NCI-H748 treated with DMSO at 0.1 percent for 48 hours (cell line): ENCODE measurements at regions not wholly inside any gene's neighbourhood (a gene's known extent, or its start where the extent isn't known, plus 50 kb on each side); places are given as distances from the start of the nearest gene placed in this dataset.
A peak's percentile ranks its signal among the peaks of the same experiment; 100 is the strongest.

ENCODE experiments used
- DNase-seq: peaks from one replicate; lab custom pipeline; 2025; lab: John Stamatoyannopoulos, UW

DNA sequence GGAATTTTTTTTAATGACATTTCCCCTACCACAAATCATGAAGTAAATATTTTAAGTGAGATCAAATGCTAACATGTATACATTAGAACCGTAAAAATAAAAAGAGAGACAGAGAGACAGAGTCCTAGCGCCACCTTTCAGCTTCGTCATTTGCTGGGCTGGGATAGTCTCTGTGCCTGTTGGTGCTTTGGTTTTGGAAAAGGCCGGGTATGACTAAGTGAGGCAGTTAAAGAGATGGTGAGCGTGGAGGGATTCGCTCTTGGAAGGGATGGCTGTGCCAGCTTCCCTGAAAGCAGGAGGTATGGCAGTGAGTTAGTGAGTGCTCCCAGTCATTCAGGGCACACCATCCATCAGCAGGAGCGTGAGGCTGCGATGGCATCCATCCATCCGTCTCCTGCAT, 729.6 kb upstream of the WWC1 start:
- DNase-seq: no peak

- DNase-seq: no peak
These were observed 727.2 kb upstream of the WWC1 start for GRCh38 chr5:167564275-167564674.

DNA sequence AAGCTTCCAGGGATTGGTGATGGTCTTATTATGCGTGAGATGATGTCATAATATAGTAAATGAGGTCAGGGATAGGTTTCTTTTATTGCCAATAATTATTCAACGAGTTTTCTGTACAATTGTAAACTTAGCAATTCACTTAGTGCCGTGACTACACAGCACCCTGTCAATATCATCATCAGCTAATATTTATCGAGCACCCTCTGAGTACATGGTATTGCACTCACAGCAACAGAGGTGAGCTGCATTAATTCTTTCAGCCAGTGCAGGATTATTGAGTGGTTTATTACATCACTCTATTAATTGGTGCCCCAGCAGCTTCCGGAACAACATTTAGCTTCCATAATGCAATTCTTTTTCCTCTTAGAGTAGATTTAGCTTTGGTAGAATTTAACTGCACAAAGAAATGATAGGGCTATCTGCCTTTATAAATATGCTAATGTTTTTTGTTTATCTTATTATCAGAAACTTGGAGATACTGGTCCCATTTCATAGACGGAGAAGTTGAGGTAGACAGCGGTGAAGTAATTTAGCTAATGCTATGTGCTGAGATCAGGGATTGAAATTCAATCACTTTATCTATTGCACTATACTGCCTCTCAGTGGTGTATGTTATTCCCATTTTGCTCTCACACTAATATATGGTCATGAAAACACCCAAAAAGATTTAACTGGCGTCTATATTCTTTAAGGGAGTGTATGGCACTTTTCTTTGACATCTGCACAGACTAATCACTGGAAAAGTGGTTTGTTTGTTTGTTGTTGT, 726.1 kb upstream of the WWC1 start:
- DNase-seq: no peak

DNA sequence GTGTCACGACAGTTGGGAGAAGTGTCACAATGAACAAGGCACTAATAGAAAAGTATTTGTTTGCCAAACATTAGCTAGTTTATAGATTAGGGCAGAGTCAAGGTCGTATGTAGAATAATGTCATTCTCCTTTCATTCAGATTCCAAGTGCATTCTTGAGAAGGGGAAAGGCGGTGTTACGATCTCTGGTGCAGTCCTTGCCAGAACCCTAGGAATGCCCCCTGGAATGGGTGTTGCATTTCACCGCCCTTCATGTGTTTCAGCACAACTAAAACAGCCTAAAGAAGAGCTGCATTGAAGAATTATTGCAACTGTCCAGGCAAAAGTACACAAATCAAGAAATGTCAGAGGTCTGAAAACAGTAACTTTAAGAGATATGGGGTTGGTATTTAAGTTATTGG, 721.0 kb upstream of the WWC1 start:
- DNase-seq: no peak

DNA sequence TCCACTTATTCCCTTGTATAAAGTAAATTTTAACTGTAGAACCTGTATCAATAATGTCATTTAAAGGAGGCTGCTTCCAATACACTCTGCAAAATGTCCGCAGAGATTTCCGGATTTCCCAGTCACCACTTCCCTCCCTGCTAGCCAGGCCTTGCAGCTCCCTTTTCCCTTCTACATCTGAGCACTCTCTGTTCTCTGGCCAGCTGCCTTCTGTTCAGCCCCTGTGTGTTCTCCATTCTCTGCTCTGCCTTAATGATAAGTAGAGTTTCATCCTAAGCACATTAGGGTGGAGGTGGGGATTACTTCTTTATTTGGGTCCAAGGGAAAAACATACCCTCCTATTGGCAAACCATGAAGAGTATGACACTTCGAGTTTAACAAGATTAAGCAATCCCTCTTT, 719.6 kb upstream of the WWC1 start:
- no peak for DNase-seq

- peak; percentile 62 for DNase-seq
These were observed 717.9 kb upstream of the WWC1 start for GRCh38 chr5:167573370-167574127.

DNA sequence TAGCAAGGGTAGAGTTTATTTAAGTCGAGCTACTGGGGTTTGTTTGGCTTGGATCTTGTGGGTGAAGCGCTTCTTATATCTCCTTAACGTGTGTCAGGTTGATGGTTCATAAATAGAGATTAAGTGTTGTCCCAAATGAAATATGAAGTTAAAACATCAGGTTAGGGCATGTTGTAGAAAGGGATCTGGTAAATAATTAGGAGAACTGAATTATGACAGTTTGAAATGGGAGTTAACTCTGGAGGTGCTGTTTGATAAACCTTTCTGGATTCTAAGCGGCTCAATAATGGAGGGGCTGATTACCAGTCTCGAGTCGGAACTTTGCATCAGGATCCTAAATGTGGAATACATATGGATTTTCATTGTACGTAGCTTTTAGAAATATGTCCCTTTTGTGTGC, 717.0 kb upstream of the WWC1 start:
- DNase-seq: no peak

- no peak for DNase-seq
These were observed 716.1 kb upstream of the WWC1 start for GRCh38 chr5:167575330-167575729.

DNA sequence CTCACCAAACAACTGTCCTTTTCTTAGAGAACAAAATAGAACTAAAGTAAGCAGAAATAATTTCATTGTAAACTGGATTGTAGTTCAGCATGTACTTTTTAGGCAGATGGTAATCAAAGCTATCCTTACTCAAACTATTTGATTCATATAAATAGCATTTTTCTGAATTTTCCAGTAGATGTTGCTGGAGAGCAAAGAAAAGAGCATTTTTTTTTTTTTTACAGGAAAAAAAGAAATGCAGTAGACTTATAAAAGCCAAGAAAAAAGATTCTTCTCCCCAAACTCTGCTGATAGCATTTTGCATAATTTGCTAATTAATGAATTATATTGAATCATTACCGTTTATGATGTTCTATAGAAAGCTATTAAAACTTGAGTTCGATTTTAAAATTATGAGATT, 715.3 kb upstream of the WWC1 start:
- DNase-seq: no peak

DNA sequence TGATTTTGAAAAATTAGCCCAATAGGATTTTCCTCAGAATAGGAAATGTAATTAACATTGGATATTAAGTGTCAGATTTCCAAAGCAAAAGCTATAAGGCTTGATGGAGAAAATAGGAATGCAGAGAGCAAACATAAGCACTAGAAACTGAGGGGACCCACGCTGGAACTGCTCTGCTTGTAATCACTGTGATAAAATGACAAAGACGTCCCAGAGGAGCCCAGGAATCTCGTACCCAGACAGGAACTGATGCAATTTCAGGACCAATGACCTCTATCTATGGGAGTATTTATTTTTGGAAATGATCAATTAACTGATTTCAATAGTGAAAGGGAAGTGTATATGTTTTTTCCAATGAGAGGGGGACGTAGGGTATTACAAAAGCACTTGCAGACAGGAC, 714.5 kb upstream of the WWC1 start:
- no peak for DNase-seq

DNA sequence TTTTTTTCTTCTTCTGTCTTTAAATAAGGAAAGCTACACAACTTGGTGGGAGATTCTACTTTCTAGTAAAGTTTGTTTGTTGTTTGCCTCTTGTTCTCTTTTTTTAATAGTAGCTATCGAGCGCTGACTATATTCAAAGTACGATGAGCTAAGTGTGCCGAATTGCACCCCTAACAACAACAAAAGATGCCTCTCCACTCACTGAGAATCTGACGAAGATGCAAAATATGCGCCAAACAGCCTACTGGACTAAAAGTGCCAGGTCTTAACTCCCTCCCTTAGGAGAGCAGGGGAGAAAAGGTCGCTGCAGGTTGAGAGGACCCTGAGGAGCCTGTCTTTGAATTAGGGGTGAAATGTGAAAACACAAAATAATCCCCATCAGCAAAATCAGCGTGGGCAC, 713.8 kb upstream of the WWC1 start:
- DNase-seq: no peak

DNA sequence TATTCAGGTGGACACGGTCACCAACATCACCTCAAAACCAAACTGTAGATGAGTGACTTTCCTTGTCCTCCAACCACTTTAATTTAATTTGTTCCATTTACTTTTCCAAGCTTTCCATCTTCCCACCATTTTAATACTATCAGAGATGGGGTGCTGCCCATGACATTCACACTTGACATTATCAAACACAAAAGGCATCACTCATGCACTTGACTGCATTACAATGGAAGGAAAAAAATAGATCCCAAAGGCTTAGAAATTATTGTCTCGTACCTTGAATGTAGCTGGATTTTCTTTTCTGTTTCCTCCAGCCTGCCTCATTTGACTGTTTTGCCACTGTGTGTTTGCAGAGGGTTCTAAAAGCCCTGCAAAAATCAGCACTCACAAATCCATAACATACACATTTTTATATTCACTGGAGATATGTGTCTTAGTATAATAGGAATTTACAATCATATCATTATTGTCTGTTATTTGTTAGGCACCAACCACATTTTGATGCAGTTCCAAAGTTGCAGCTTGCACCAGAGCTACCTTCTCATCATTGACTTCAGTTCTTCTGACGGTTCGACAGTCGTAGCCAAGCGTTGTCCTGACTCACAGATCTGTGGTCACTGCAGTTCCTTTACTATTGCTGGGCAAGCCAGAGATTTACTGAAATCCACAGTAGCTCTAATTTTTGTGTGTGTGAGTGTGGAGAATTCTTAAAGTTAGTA, 712.3 kb upstream of the WWC1 start:
- no peak for DNase-seq

GRCh38 chr5:167579693-167580055, 711.8 kb upstream of the WWC1 start:
- no peak for DNase-seq

GRCh38 chr5:167580608-167581007, 710.8 kb upstream of the WWC1 start:
- no peak for DNase-seq

- no peak for DNase-seq
These were observed 709.2 kb upstream of the WWC1 start for GRCh38 chr5:167582283-167582682.

DNA sequence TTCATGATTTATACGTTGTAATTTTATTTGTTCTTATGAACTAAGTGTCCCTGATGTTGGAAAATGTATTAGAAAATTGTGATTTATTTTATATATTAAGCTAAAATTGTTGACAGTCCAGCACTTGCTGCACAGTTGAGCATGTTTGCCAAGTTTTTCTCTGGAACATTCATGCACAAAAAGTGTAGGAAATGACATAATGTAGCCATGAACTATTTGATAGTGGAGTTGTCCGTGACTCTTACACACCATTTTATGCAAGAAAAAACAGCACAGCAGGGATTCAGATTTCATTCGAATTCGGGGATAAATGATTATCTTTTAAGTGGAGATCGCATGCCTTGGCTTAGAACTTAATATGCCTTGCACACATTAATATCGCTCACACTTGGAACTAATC, 708.6 kb upstream of the WWC1 start:
- no peak for DNase-seq

DNA sequence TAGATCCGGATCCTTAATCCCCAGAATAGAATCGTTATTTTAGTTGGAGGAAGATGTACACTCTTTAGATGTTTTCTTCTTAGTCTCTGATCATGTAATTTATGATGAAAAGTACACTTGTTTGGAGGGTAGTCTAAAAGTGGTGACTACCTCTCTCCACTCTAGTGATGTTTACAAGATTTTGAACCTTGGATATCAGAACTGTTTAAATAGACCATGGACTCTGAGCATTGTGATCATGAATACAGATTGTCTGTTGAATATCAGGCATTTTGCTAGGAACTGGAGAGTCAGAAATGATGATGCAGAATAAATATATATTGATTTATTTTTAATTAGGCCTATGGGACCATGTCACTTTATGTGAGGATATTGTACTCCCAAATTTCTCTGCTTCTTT, 706.3 kb upstream of the WWC1 start:
- no peak for DNase-seq

- no peak for DNase-seq
These were observed 703.5 kb upstream of the WWC1 start for GRCh38 chr5:167587772-167588437.

DNA sequence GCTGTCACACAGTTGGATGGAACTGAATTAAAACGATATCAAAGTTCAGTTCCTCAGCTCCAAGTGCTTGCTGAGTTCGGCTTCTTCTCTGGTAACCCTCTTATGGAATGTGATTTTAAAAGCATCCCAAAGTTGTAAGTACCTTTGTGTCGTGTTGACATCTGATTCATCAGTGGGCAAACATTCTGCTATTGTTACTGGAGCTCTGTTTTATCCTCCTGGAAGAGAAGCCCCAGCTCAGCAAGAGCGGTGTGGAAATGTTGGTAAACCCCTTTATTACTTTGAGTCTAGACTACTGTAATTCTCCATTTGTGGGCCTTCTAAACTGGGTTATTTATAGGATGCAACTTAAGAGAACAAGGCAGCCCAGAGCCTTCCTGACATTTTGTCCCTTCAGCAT, 699.3 kb upstream of the WWC1 start:
- DNase-seq: no peak

- DNase-seq: no peak
These were observed 698.0 kb upstream of the WWC1 start for GRCh38 chr5:167593329-167594060.

DNA sequence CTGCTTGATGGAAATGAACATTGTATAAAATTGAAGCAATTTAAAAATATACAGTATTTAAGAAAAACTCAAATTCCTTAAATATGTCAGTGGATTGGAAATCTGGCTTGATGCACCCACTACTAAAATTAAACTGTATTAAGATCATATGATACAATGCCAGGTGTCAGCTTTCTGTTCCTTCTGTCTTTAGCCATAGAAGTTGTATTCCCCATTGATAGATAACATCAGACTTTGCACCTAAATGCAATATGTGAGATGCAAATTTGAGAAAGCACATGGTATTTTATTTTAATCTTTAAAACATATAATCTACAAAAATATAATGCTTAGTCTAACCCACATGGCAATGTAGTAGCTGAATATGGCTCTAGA, 697.4 kb upstream of the WWC1 start:
- no peak for DNase-seq

DNA sequence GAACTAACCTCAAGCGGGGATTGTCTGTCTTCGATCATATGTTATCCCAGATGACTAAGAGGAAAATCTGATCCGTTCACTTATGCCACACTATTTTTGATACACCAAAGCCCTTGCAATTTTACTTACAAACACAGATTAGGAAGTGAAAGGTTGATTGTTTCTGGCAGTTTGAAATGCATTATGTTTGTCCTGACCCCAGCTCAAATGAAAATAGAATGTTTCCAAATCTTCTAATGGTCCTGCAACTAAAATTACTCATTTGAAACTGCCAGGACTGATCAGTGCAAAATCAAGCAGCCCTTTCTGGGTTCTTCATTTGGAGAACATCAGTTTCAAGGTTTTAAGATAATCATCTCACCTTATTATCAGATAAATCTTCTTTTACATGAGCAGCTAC, 696.7 kb upstream of the WWC1 start:
- no peak for DNase-seq
